ENCODE measurements at regions not wholly inside any gene's neighbourhood (a gene's known extent, or its start where the extent isn't known, plus 50 kb on each side); places are given as distances from the start of the nearest gene placed in this dataset.
"Not testable (repeated sequence)": the region's sequence is repeated elsewhere in the genome, so short reads cannot be mapped to it uniquely, and the experiment has no call there.

DNA sequence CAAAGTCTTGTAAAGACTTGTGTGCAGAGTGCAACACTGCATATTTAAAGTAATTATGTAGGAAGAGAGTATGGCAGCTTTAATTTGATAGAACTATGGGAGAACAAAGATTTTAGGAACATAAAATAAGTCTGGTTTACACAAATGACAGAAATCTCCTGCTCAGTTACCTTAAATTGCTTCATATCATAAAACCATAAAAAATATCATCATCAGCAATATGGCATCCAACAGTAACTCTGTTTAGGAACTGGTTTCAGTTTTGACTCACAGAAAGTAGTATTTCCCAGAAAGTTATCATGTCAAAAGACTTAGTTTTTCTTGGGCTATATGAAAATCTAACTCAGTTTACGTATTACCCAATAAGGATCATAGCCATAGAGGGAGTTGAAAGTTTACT lies 292.1 kb upstream of the PMFBP1 start:
- Histone ChIP-seq H3K27me3 (ENCODE audit: control insufficient read depth in 1 of 2, insufficient read depth in 2 of 2, low read length in 1 of 2) (no peaks in the 10 kb centered on the region), H3K36me3 (ENCODE audit: control insufficient read depth in 1 of 2, insufficient read depth in 2 of 2, low read length in 1 of 2) (no peaks in the 10 kb centered on the region), H3K4me1 (ENCODE audit: control insufficient read depth in 1 of 2, insufficient read depth in 2 of 2, low read length in 2 of 2) (no peaks in the 10 kb centered on the region), H3K9me3 (ENCODE audit: control insufficient read depth, low read length) (no peaks in the 10 kb centered on the region), H3K27ac (ENCODE audit: low read depth in 1 of 2, low read length in 2 of 2) (no peak overlapping the region), H3K4me3 (ENCODE audit: low read length in 2 of 2) (no peak overlapping the region)
- intact Hi-C loops (cut with DNase I), result loop anchor here in 1 of 2 donors (10.0 kb wide), 1 partner anchor 339 kb away; no protein-coding TSS in a partner anchor
- DNase-seq, result no peak
- no peak for ATAC-seq (ENCODE audit: low FRiP score)
- 93 to 99% methylated on average over 1 of the region's 1 CpG for WGBS, 2 donors

DNA sequence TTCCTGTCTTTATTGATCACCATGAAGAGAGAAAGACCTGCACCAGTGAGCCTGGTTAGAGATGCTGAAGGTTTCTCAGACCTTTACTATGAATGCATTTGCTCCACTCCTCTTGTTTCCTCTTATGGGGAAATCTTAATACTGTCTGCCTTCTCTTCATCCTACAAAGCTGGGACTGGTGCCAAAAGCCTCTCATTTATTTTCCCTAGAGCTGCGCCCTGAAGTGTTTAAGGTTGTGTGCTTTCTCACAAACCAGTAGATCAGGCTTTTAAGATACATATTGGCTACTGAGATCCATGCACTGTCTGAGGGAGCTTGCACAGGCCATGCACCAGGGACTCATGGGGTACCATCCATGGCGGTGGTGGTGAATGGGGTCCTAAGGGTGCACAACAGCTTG lies 286.1 kb upstream of the PMFBP1 start:
- Histone ChIP-seq H3K9me3 (ENCODE audit: control insufficient read depth, low read length) (peaks cover 8% of the 10 kb centered on the region), H3K36me3 (ENCODE audit: control insufficient read depth in 1 of 2, insufficient read depth in 2 of 2, low read length in 1 of 2) (no peaks in the 10 kb centered on the region), H3K4me1 (ENCODE audit: control insufficient read depth in 1 of 2, insufficient read depth in 2 of 2, low read length in 2 of 2) (no peaks in the 10 kb centered on the region), H3K27ac (ENCODE audit: low read depth in 1 of 2, low read length in 2 of 2) (no peak overlapping the region), H3K27me3 (ENCODE audit: control insufficient read depth in 1 of 2, insufficient read depth in 2 of 2, low read length in 1 of 2) (peaks cover 0 to 2% of the 10 kb centered on the region in 2 donors), H3K4me3 (ENCODE audit: low read length in 2 of 2) (no peak overlapping the region)
- 63 to 75% methylated on average over 2 of the region's 2 CpGs for WGBS, 2 donors
- ATAC-seq (ENCODE audit: low FRiP score) (no peak), DNase-seq (no peak)
- intact Hi-C loops (cut with DNase I), result no loop called here

DNA sequence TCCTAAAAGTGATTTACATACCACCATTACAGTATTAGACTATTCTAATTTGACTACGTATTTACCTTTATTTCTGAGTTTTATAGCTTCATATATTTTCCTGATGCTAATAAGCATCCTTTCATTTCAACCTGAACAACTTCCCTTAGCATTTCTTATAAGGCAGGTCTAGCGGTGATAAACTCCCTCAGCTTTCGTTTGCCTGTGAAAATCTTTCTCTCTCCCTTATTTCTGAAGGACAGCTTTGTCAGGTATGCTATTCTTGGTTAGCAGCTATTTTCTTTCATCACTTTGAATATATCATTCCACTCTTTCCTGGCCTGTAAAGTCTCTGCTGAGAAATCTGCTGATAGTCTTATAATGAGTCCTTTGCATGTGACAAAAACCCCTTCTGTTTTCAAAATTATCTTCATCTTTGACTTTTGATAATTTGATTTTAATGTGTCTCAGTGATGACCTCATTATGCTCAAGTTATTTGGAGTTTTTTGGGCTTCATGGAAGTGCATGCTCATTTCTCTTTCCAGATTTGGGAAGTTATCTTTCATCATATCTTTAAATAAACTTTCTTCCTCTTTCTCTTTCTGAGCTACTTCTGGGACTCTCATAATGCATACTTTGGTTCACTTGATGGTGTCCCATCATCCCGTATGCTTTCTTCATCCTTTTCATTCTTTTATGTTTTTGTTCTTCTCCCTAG lies 285.4 kb upstream of the PMFBP1 start:
- intact Hi-C loops (cut with DNase I), result no loop called here
- ATAC-seq (ENCODE audit: low FRiP score) (no peak), DNase-seq (no peak)
- Histone ChIP-seq H3K4me1 (ENCODE audit: control insufficient read depth in 1 of 2, insufficient read depth in 2 of 2, low read length in 2 of 2) (no peaks in the 10 kb centered on the region), H3K27me3 (ENCODE audit: control insufficient read depth in 1 of 2, insufficient read depth in 2 of 2, low read length in 1 of 2) (peaks cover 0 to 2% of the 10 kb centered on the region in 2 donors), H3K27ac (ENCODE audit: low read depth in 1 of 2, low read length in 2 of 2) (no peak overlapping the region), H3K9me3 (ENCODE audit: control insufficient read depth, low read length) (peaks cover 8% of the 10 kb centered on the region), H3K36me3 (ENCODE audit: control insufficient read depth in 1 of 2, insufficient read depth in 2 of 2, low read length in 1 of 2) (no peaks in the 10 kb centered on the region), H3K4me3 (ENCODE audit: low read length in 2 of 2) (no peak overlapping the region)
- WGBS, 2 donors, result 91% methylated on average over 4 of the region's 4 CpGs

DNA sequence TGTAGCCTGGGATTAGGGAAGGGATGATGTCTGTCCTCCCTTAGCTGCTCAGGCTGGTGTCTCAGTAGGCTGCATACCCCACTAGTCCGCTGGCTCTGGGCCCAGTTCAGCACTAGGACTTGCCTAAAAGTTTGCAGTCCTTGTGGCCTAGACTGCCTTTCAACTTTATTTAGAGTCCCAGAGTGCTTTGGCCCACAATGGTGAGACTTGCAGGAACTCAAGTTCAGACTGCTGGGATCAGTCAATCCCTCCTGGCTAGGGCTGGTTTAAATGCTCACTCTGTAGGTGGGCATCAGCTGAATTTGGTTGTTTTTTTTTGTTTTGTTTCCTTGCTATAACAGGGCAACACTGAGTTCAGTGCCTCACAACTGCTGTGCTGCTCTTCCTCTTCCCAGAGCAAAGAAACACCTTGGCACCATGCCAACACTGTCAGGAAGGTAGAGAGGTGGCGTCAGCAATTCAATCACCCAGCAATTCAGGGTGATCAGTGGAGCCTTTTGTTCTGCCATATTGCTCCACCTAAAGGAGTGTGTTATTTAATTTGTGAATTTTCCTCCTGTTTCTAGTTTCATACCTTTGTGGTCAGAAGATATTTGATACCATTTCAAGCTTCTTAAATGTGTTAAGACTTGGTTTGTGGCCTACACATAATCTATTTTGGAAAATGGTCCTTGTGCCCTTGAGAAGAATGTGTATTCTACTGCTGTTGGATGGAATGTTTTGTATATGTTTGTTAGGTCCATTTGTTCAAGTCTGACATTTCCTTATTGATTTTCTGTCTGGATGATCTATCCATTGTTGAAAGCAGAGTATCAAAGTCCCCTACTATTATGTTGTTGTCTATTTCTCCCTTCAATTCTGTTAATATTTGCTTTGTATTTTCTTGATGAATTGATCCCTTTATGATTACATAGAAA lies 284.0 kb upstream of the PMFBP1 start:
- ATAC-seq (ENCODE audit: low FRiP score), result no peak
- DNase-seq, result no peak
- no peaks in the 10 kb centered on the region for H3K4me1 ChIP-seq (ENCODE audit: control insufficient read depth in 1 of 2, insufficient read depth in 2 of 2, low read length in 2 of 2)
- 85% methylated on average over 2 of the region's 2 CpGs for WGBS, 2 donors
- no peaks in the 10 kb centered on the region for H3K36me3 ChIP-seq (ENCODE audit: control insufficient read depth in 1 of 2, insufficient read depth in 2 of 2, low read length in 1 of 2)
- H3K4me3 ChIP-seq (ENCODE audit: low read length in 2 of 2), result no peak overlapping the region
- intact Hi-C loops (cut with DNase I), result no loop called here
- peaks cover 0 to 2% of the 10 kb centered on the region in 2 donors for H3K27me3 ChIP-seq (ENCODE audit: control insufficient read depth in 1 of 2, insufficient read depth in 2 of 2, low read length in 1 of 2)
- H3K27ac ChIP-seq (ENCODE audit: low read depth in 1 of 2, low read length in 2 of 2), result no peak overlapping the region
- peaks cover 8% of the 10 kb centered on the region for H3K9me3 ChIP-seq (ENCODE audit: control insufficient read depth, low read length)

DNA sequence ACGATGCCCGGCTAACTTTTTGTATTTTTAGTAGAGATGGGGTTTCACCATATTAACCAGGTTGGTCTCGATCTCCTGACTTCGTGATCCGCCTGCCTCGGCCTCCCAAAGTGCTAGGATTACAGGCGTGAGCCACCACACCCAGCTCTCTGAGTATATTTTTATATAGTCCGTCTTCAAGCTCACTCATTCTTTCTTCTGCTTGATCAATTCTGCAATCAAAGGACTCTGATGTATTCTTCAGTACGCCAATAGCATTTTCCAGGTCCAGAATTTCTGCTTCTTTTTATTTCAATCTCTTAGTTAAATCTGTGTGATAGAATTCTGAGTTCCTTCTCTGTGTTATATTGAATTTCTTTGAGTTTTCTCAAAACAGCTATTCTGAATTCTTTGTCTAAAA lies 281.9 kb upstream of the PMFBP1 start:
- DNase-seq; H3K27me3 ChIP-seq (ENCODE audit: control insufficient read depth in 1 of 2, insufficient read depth in 2 of 2, low read length in 1 of 2); ATAC-seq (ENCODE audit: low FRiP score); H3K4me1 ChIP-seq (ENCODE audit: control insufficient read depth in 1 of 2, insufficient read depth in 2 of 2, low read length in 2 of 2); intact Hi-C loops (cut with DNase I); H3K4me3 ChIP-seq (ENCODE audit: low read length in 2 of 2); H3K36me3 ChIP-seq (ENCODE audit: control insufficient read depth in 1 of 2, insufficient read depth in 2 of 2, low read length in 1 of 2); H3K27ac ChIP-seq (ENCODE audit: low read depth in 1 of 2, low read length in 2 of 2); H3K9me3 ChIP-seq (ENCODE audit: control insufficient read depth, low read length): not testable (repeated sequence)
- 90 to 97% methylated on average over 9 of the region's 9 CpGs for WGBS, 2 donors

DNA sequence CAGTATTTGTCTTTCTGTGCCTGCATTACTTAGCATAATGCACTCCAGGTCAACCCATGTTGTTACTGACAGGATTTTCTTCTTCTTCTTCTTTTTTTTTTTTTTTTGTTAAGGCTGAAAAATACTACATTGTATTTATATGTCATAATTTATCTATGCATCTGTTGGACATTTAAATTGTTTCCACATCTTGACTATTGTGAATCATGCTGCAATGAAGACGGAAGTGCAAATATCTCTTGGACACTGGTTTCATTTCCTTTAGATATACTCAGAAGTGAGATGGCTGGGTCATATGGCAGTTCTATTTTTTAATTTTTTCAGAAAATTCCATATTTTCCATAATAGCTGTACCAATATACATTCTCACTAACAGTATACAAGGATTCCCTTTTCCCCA lies 272.7 kb upstream of the PMFBP1 start:
- H3K27me3 ChIP-seq (ENCODE audit: control insufficient read depth in 1 of 2, insufficient read depth in 2 of 2, low read length in 1 of 2), result no peaks in the 10 kb centered on the region
- DNase-seq (no peak), ATAC-seq (ENCODE audit: low FRiP score) (no peak)
- WGBS, 2 donors, result 78 to 96% methylated on average over 1 of the region's 1 CpG
- H3K36me3 ChIP-seq (ENCODE audit: control insufficient read depth in 1 of 2, insufficient read depth in 2 of 2, low read length in 1 of 2), result no peaks in the 10 kb centered on the region
- no peak overlapping the region for H3K27ac ChIP-seq (ENCODE audit: low read depth in 1 of 2, low read length in 2 of 2)
- H3K4me3 ChIP-seq (ENCODE audit: low read length in 2 of 2), result no peak overlapping the region
- no peaks in the 10 kb centered on the region for H3K4me1 ChIP-seq (ENCODE audit: control insufficient read depth in 1 of 2, insufficient read depth in 2 of 2, low read length in 2 of 2)
- intact Hi-C loops (cut with DNase I), result no loop called here
- H3K9me3 ChIP-seq (ENCODE audit: control insufficient read depth, low read length), result no peaks in the 10 kb centered on the region

DNA sequence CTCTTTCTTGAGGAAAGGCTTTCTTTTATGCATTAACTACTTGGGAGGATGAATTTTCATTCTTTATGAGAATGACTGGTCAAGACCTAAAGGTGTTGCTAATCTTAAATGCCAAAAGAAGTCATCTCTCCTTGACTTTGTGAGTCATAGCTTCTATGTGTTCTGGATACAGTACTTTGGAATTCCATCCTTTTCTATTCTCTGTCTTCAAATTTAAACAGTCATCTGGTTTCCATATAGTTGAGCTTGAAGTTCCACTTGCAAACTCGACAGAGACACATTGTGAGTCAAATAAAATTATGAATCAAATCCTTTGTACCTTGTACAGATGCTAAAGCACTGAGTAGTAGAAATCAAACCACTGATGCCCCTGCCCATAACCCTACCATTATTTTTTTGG lies 271.9 kb upstream of the PMFBP1 start:
- 78 to 80% methylated on average over 1 of the region's 1 CpG for WGBS, 2 donors

DNA sequence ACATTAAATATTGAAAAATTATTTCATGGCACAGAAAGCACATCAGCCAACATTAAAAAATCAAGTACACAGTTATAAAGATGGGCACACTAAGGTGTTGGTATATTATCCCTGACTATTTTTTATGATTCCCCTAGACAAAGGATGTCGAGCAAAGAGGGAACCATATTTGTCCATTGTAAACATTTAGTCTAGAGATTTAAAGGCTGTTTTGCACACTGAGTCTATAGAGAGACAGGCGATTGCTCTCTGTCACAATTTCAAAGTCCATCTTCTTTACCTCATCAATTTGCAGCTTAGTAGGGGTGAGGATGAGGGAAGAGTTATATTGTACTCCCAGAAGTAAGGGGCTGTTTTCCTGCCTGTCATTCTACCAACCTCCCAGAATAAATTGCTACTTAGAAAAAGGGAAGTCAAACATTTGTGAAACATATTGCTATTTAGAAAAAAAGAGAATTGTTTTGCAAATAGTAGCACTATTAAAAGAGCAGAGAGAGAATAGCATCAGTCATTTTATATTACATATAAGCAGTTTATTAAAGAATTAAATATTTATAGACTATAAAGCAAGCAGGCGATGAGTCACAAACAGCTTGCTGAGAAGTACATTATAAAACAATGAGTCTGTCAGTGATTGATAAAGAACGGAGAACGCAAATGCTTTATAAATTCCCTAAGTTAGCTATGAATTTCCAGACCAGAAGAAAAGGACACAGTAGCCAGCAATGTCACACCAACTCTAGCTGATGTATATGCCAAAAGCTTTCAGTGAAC lies 270.6 kb upstream of the PMFBP1 start:
- H3K4me1 ChIP-seq (ENCODE audit: control insufficient read depth in 1 of 2, insufficient read depth in 2 of 2, low read length in 2 of 2), result no peaks in the 10 kb centered on the region
- no peak for DNase-seq
- H3K36me3 ChIP-seq (ENCODE audit: control insufficient read depth in 1 of 2, insufficient read depth in 2 of 2, low read length in 1 of 2), result no peaks in the 10 kb centered on the region
- H3K4me3 ChIP-seq (ENCODE audit: low read length in 2 of 2), result no peak overlapping the region
- H3K27ac ChIP-seq (ENCODE audit: low read depth in 1 of 2, low read length in 2 of 2), result no peak overlapping the region
- no peaks in the 10 kb centered on the region for H3K9me3 ChIP-seq (ENCODE audit: control insufficient read depth, low read length)
- intact Hi-C loops (cut with DNase I), result no loop called here
- H3K27me3 ChIP-seq (ENCODE audit: control insufficient read depth in 1 of 2, insufficient read depth in 2 of 2, low read length in 1 of 2), result no peaks in the 10 kb centered on the region
- no peak for ATAC-seq (ENCODE audit: low FRiP score)
- WGBS, 2 donors, result 80 to 83% methylated on average over 5 of the region's 5 CpGs

More for the DNA sequence above, 271.9 kb upstream of the PMFBP1 start:
- DNase-seq (no peak), ATAC-seq (ENCODE audit: low FRiP score) (no peak)
- intact Hi-C loops (cut with DNase I), result no loop called here
- H3K4me1 ChIP-seq (ENCODE audit: control insufficient read depth in 1 of 2, insufficient read depth in 2 of 2, low read length in 2 of 2), result no peaks in the 10 kb centered on the region
- H3K27ac ChIP-seq (ENCODE audit: low read depth in 1 of 2, low read length in 2 of 2), result no peak overlapping the region
- H3K36me3 ChIP-seq (ENCODE audit: control insufficient read depth in 1 of 2, insufficient read depth in 2 of 2, low read length in 1 of 2), result no peaks in the 10 kb centered on the region
- H3K9me3 ChIP-seq (ENCODE audit: control insufficient read depth, low read length), result no peaks in the 10 kb centered on the region
- H3K27me3 ChIP-seq (ENCODE audit: control insufficient read depth in 1 of 2, insufficient read depth in 2 of 2, low read length in 1 of 2), result no peaks in the 10 kb centered on the region
- no peak overlapping the region for H3K4me3 ChIP-seq (ENCODE audit: low read length in 2 of 2)

Data from aorta (tissue), 5 donors.